ENCODE measurements at regions not wholly inside any gene's neighbourhood (a gene's known extent, or its start where the extent isn't known, plus 50 kb on each side); places are given as distances from the start of the nearest gene placed in this dataset.

- Histone ChIP-seq H2AFZ (ENCODE audit: control insufficient read depth, low read length) (no peak overlapping the region), H3K79me2 (ENCODE audit: control insufficient read depth, insufficient read depth, low read length) (no peaks in the 10 kb centered on the region), H3K27ac (ENCODE audit: control insufficient read depth, insufficient read depth, low read length) (no peak overlapping the region), H3K9me1 (ENCODE audit: control insufficient read depth, extremely low read depth, insufficient read depth, low read length) (no peaks in the 10 kb centered on the region), H3K4me3 (ENCODE audit: control insufficient read depth in 2 of 3, extremely low read depth in 1 of 3, insufficient read depth in 2 of 3, low read depth in 1 of 3, low read length in 3 of 3) (no peak overlapping the region), H3K9me3 (ENCODE audit: control insufficient read depth, low read depth, low read length) (no peaks in the 10 kb centered on the region), H3K36me3 (ENCODE audit: control insufficient read depth in 2 of 2, extremely low read depth in 1 of 2, insufficient read depth in 2 of 2, low read length in 2 of 2) (no peaks in the 10 kb centered on the region), H3K27me3 (ENCODE audit: control insufficient read depth, extremely low read depth, insufficient read depth, low read length) (no peaks in the 10 kb centered on the region), H3K4me1 (ENCODE audit: control insufficient read depth, extremely low read depth, insufficient read depth, low read length) (peaks cover 25% of the 10 kb centered on the region), H3K4me2 (ENCODE audit: control insufficient read depth, extremely low read depth, insufficient read depth, low read depth, low read length) (no peak overlapping the region), H3K9ac (ENCODE audit: control insufficient read depth, extremely low read depth, insufficient read depth, low read length) (no peak overlapping the region), H4K20me1 (ENCODE audit: control insufficient read depth, extremely low read depth, insufficient read depth, low read length) (no peaks in the 10 kb centered on the region)
- dilution Hi-C loops (cut with MboI; ENCODE audit: extremely low pct_ligation_motif_present, low sequenced_read_pairs), result no loop called here
- TF ChIP-seq CTCF (optimal IDR thresholded peaks at IDR 0.05 in 1 of 3, IDR thresholded peaks at IDR 0.05 in 1 of 3, conservative IDR thresholded peaks at IDR 0.05 in 1 of 3; ENCODE audit: extremely low read depth in 1 of 3, insufficient read depth in 2 of 3, low read length in 3 of 3), result no peak
- no peak for TF ChIP-seq EZH2 (IDR thresholded peaks at IDR 0.05; ENCODE audit: low read length)
- FAIRE-seq (no peak), DNase-seq (ENCODE audit: low read depth, low spot score) (no peak)
Observed at GRCh38 chr10:4196771-4197390, 411.9 kb upstream of the KLF6 start.

- TF ChIP-seq CTCF (optimal IDR thresholded peaks at IDR 0.05 in 1 of 3, IDR thresholded peaks at IDR 0.05 in 1 of 3, conservative IDR thresholded peaks at IDR 0.05 in 1 of 3; ENCODE audit: extremely low read depth in 1 of 3, insufficient read depth in 2 of 3, low read length in 3 of 3), result no peak
- TF ChIP-seq EZH2 (IDR thresholded peaks at IDR 0.05; ENCODE audit: low read length), result no peak
- no peak for FAIRE-seq
- no peak overlapping the region for H3K4me2 ChIP-seq (ENCODE audit: control insufficient read depth, extremely low read depth, insufficient read depth, low read depth, low read length)
- DNase-seq (ENCODE audit: low read depth, low spot score), result no peak
- H2AFZ ChIP-seq (ENCODE audit: control insufficient read depth, low read length), result no peak overlapping the region
- no peak overlapping the region for H3K9ac ChIP-seq (ENCODE audit: control insufficient read depth, extremely low read depth, insufficient read depth, low read length)
- H3K9me3 ChIP-seq (ENCODE audit: control insufficient read depth, low read depth, low read length), result no peaks in the 10 kb centered on the region
- H3K27me3 ChIP-seq (ENCODE audit: control insufficient read depth, extremely low read depth, insufficient read depth, low read length), result no peaks in the 10 kb centered on the region
- peaks cover 31% of the 10 kb centered on the region for H3K4me1 ChIP-seq (ENCODE audit: control insufficient read depth, extremely low read depth, insufficient read depth, low read length)
- H3K9me1 ChIP-seq (ENCODE audit: control insufficient read depth, extremely low read depth, insufficient read depth, low read length), result no peaks in the 10 kb centered on the region
- no peaks in the 10 kb centered on the region for H4K20me1 ChIP-seq (ENCODE audit: control insufficient read depth, extremely low read depth, insufficient read depth, low read length)
- H3K79me2 ChIP-seq (ENCODE audit: control insufficient read depth, insufficient read depth, low read length), result no peaks in the 10 kb centered on the region
- no peaks in the 10 kb centered on the region for H3K36me3 ChIP-seq (ENCODE audit: control insufficient read depth in 2 of 2, extremely low read depth in 1 of 2, insufficient read depth in 2 of 2, low read length in 2 of 2)
- dilution Hi-C loops (cut with MboI; ENCODE audit: extremely low pct_ligation_motif_present, low sequenced_read_pairs), result no loop called here
- no peak overlapping the region for H3K4me3 ChIP-seq (ENCODE audit: control insufficient read depth in 2 of 3, extremely low read depth in 1 of 3, insufficient read depth in 2 of 3, low read depth in 1 of 3, low read length in 3 of 3)
- H3K27ac ChIP-seq (ENCODE audit: control insufficient read depth, insufficient read depth, low read length), result no peak overlapping the region
Observed at GRCh38 chr10:4196183-4196582, 411.2 kb upstream of the KLF6 start.

All from keratinocyte (primary cell).